ENCODE measurements at regions not wholly inside any gene's neighbourhood (a gene's known extent, or its start where the extent isn't known, plus 50 kb on each side); places are given as distances from the start of the nearest gene placed in this dataset.

DNA sequence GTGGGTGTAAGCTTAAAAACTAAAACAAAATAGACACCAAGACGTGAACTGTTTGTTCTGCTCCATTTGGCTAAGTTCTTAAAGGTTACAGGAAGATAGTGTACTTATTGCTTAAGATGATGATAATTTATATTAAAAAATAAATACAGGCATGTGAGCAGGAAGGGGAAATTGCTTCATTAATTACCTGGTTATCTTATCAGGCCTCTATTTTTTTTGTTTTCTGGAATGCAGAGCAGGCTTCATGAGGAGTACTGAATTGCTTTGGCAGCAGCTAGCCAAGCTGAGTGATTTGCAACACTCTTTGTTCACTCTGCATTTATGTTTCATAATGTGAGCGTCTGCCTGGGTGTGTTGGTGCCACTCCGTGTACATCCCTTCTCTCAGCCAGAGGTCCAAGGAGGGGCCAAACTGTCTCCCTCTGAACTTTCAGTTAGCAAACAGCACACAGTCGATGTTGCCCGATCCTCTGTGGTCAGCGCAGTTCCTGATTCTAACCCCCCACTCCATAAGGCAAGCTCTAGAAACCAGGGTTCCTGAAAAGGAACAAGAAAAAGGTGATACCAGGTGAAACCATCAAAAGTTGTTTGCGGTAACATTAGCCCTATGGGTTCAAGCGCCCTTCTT is 348.2 kb downstream of the SPRY1 start (continued):
- TF ChIP-seq, protein P1, sequence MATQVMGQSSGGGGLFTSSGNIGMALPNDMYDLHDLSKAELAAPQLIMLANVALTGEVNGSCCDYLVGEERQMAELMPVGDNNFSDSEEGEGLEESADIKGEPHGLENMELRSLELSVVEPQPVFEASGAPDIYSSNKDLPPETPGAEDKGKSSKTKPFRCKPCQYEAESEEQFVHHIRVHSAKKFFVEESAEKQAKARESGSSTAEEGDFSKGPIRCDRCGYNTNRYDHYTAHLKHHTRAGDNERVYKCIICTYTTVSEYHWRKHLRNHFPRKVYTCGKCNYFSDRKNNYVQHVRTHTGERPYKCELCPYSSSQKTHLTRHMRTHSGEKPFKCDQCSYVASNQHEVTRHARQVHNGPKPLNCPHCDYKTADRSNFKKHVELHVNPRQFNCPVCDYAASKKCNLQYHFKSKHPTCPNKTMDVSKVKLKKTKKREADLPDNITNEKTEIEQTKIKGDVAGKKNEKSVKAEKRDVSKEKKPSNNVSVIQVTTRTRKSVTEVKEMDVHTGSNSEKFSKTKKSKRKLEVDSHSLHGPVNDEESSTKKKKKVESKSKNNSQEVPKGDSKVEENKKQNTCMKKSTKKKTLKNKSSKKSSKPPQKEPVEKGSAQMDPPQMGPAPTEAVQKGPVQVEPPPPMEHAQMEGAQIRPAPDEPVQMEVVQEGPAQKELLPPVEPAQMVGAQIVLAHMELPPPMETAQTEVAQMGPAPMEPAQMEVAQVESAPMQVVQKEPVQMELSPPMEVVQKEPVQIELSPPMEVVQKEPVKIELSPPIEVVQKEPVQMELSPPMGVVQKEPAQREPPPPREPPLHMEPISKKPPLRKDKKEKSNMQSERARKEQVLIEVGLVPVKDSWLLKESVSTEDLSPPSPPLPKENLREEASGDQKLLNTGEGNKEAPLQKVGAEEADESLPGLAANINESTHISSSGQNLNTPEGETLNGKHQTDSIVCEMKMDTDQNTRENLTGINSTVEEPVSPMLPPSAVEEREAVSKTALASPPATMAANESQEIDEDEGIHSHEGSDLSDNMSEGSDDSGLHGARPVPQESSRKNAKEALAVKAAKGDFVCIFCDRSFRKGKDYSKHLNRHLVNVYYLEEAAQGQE (IDR thresholded peaks at IDR 0.05; ENCODE audit: low read depth, low read length) = no peak
- no peak for TF ChIP-seq SMC3 (IDR thresholded peaks at IDR 0.05; ENCODE audit: low read depth, low read length)

DNA sequence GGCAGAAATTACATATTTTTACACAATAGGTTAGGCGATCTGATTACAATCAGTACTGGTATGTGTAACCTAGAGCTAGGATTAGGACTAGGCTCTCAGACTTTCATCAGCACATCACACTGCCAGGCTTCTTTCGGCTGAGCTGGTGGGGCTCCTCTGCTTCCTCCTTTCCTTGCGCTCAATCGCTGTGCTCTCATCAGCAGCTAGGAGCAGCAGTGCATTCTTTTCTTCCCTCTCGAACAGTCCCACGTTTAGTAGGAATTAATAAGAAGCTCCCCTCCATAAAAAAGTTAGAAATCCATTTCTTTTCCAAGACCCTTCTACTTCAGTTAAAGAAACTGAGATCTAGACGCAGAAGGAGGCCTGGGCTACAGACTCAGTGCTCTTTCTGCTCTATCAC is 350.4 kb downstream of the SPRY1 start:
- no peak for DNase-seq
- H3K4me1 ChIP-seq (ENCODE audit: control insufficient read depth in 1 of 2, insufficient read depth in 2 of 2, low read depth in 1 of 2, low read length in 1 of 2) = peaks cover 4 to 10% of the 10 kb centered on the region in 2 experiments; a peak in 3 of 4 replicates
- WGBS (ENCODE audit: low lambda C conversion rate) = 94% methylated on average over 7 of the region's 7 CpGs
- H2AFZ ChIP-seq (ENCODE audit: low read depth) = no peak overlapping the region
- H3K9me2 ChIP-seq = no peaks in the 10 kb centered on the region
- no peak overlapping the region for H3K4me3 ChIP-seq (ENCODE audit: low read depth in 2 of 2, low read length in 1 of 2)
- ChIA-PET CTCF (interaction anchor here (0.6 to 1.0 kb wide), 2 partner anchors 9 to 644 kb away, joined by 3 to 4 read pairs; no protein-coding TSS in a partner anchor), POLR2A (no interaction called here)
- no peaks in the 10 kb centered on the region for H4K20me1 ChIP-seq (ENCODE audit: insufficient read depth)
- no peak overlapping the region for H3K9ac ChIP-seq
- H3K79me2 ChIP-seq (ENCODE audit: insufficient read depth) = no peaks in the 10 kb centered on the region
- no peak overlapping the region for H3K27ac ChIP-seq (ENCODE audit: low read depth in 2 of 2, low read length in 1 of 2)
- TF ChIP-seq NFIC (IDR thresholded peaks at IDR 0.05; ENCODE audit: borderline replicate concordance) (no peak), FOXM1 (IDR thresholded peaks at IDR 0.05; ENCODE audit: low read depth) (no peak)
- no peaks in the 10 kb centered on the region for H3K9me3 ChIP-seq
- no peaks in the 10 kb centered on the region for H3F3A ChIP-seq (replicated peaks; ENCODE audit: insufficient read depth)
- no peaks in the 10 kb centered on the region for H3K27me3 ChIP-seq (ENCODE audit: insufficient read depth)
- H3K4me2 ChIP-seq = no peak overlapping the region
- no peaks in the 10 kb centered on the region for H3K36me3 ChIP-seq (replicated peaks in 1 of 2; ENCODE audit: control insufficient read depth in 1 of 2, insufficient read depth in 2 of 2, low read length in 1 of 2)

GRCh38 chr4:123748806-123749205 is 352.2 kb downstream of the SPRY1 start:
- Histone ChIP-seq H2AFZ (ENCODE audit: low read depth) (no peak overlapping the region), H3F3A (replicated peaks; ENCODE audit: insufficient read depth) (no peaks in the 10 kb centered on the region), H3K9ac (no peak overlapping the region), H3K4me3 (ENCODE audit: low read depth in 2 of 2, low read length in 1 of 2) (no peak overlapping the region), H3K4me1 (ENCODE audit: control insufficient read depth in 1 of 2, insufficient read depth in 2 of 2, low read depth in 1 of 2, low read length in 1 of 2) (peaks cover 4 to 6% of the 10 kb centered on the region in 2 experiments; a peak in 3 of 4 replicates), H4K20me1 (ENCODE audit: insufficient read depth) (no peaks in the 10 kb centered on the region), H3K36me3 (replicated peaks in 1 of 2; ENCODE audit: control insufficient read depth in 1 of 2, insufficient read depth in 2 of 2, low read length in 1 of 2) (no peaks in the 10 kb centered on the region), H3K27ac (ENCODE audit: low read depth in 2 of 2, low read length in 1 of 2) (no peak overlapping the region), H3K79me2 (ENCODE audit: insufficient read depth) (no peaks in the 10 kb centered on the region), H3K4me2 (no peak overlapping the region), H3K9me2 (no peaks in the 10 kb centered on the region), H3K27me3 (ENCODE audit: insufficient read depth) (no peaks in the 10 kb centered on the region), H3K9me3 (no peaks in the 10 kb centered on the region)
- TF ChIP-seq TEAD4 (IDR thresholded peaks at IDR 0.05; ENCODE audit: borderline replicate concordance, insufficient read depth) (no peak), YY1 (IDR thresholded peaks at IDR 0.05; ENCODE audit: low read depth) (no peak), USF2 (IDR thresholded peaks at IDR 0.05; ENCODE audit: borderline replicate concordance, low read depth, low read length) (no peak), NRF1 (IDR thresholded peaks at IDR 0.05; ENCODE audit: low read depth, low read length) (no peak), CTCF (IDR thresholded peaks at IDR 0.05) (no peak), CHD2 (IDR thresholded peaks at IDR 0.05; ENCODE audit: low read length, partially characterized antibody) (no peak), SIN3A (IDR thresholded peaks at IDR 0.05; ENCODE audit: borderline replicate concordance, low read depth, low read length) (no peak), RFX5 (IDR thresholded peaks at IDR 0.05; ENCODE audit: low read length) (no peak), GATA2 (CRISPR knock-in tag; IDR thresholded peaks at IDR 0.05) (no peak), MXI1 (IDR thresholded peaks at IDR 0.05; ENCODE audit: low read depth, low read length) (no peak), SMC3 (IDR thresholded peaks at IDR 0.05; ENCODE audit: low read depth, low read length) (no peak), ZBTB33 (IDR thresholded peaks at IDR 0.05; ENCODE audit: borderline replicate concordance, low read depth) (no peak), ELF1 (IDR thresholded peaks at IDR 0.05) (no peak), FOSL2 (IDR thresholded peaks at IDR 0.05; ENCODE audit: borderline replicate concordance, low read depth) (no peak)
- ChIA-PET CTCF (interaction anchor here (0.7 kb wide), 1 partner anchor 1018 kb away, joined by 3 read pairs; no protein-coding TSS in a partner anchor), POLR2A (no interaction called here)
- WGBS (ENCODE audit: low lambda C conversion rate) = 94% methylated on average over 3 of the region's 3 CpGs
- no peak for DNase-seq

Measured in SK-N-SH (cell line).